ENCODE measurements at regions not wholly inside any gene's neighbourhood (a gene's known extent, or its start where the extent isn't known, plus 50 kb on each side); places are given as distances from the start of the nearest gene placed in this dataset.

DNA sequence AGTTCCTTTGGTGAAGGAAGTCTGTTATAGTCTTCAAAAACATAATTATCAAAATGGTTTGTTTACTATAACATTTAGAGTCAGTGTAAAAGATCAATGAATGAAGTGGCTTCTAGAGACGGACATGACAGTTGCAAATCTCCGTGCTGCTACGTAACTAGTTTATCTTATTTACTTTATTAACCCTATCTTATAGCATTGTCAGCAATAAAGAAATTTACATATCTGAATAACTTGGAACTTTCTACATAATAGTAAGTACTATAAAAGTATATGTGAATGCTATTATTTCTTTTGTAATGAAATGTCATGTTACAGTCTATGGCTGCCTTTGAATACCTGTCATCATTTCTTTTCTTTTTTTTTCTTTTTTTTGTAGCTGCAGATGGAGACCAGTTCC lies 246.8 kb downstream of the PTH2R start:
- Histone ChIP-seq H4K5ac (ENCODE audit: insufficient read length, low read depth, low read length) (no peak overlapping the region), H2AFZ (ENCODE audit: low read length) (no peak overlapping the region), H3K4me2 (ENCODE audit: insufficient read depth, insufficient read length, low read length) (no peak overlapping the region), H2BK5ac (ENCODE audit: insufficient read length, low read length) (no peak overlapping the region), H3K4me1 (ENCODE audit: insufficient read depth, low read length) (no peaks in the 10 kb centered on the region), H4K8ac (replicated peaks; ENCODE audit: insufficient read length, low read depth, low read length) (no peak overlapping the region), H3K23me2 (ENCODE audit: insufficient read length, low read depth, low read length, poor library complexity, severe bottlenecking) (no peaks in the 10 kb centered on the region), H3K79me1 (ENCODE audit: insufficient read depth, low read depth, low read length, poor library complexity, severe bottlenecking) (no peaks in the 10 kb centered on the region), H2BK15ac (ENCODE audit: low read depth, low read length) (no peak overlapping the region), H2BK120ac (ENCODE audit: low read depth, low read length, poor library complexity, severe bottlenecking) (no peak overlapping the region), H3K9me3 (ENCODE audit: control insufficient read depth, low read depth, low read length) (no peaks in the 10 kb centered on the region), H3K56ac (ENCODE audit: insufficient read length, low read depth, low read length) (no peak overlapping the region), H2BK12ac (ENCODE audit: insufficient read length, low read depth, low read length) (no peak overlapping the region), H3K4ac (ENCODE audit: low read depth, low read length) (no peak overlapping the region), H4K91ac (ENCODE audit: insufficient read length, low read depth, low read length) (no peak overlapping the region), H3K14ac (ENCODE audit: insufficient read depth, low read length) (no peak overlapping the region), H3K27me3 (ENCODE audit: insufficient read depth, low read length) (no peaks in the 10 kb centered on the region), H2AK5ac (ENCODE audit: insufficient read length, low read length) (no peak overlapping the region), H3T11ph (ENCODE audit: low read length) (no peak overlapping the region), H3K23ac (ENCODE audit: insufficient read length, low read depth, low read length) (no peak overlapping the region), H4K20me1 (ENCODE audit: control insufficient read depth, insufficient read depth, insufficient read length) (no peaks in the 10 kb centered on the region), H2BK20ac (ENCODE audit: low read depth, low read length, poor library complexity, severe bottlenecking) (no peak overlapping the region), H3K18ac (ENCODE audit: insufficient read length, low read depth, low read length) (no peak overlapping the region), H3K9ac (ENCODE audit: extremely low read depth, insufficient read length, low read length) (no peak overlapping the region), H3K79me2 (ENCODE audit: insufficient read depth, low read length) (no peaks in the 10 kb centered on the region), H3K27ac (ENCODE audit: insufficient read length, low read depth, low read length) (no peak overlapping the region)
- H3K9me3 Mint-ChIP-seq = no peaks in the 10 kb centered on the region
- H3K36me3 Mint-ChIP-seq (ENCODE audit: insufficient read depth in 1 of 3, low read depth in 3 of 3) = no peaks in the 10 kb centered on the region
- TF ChIP-seq, protein P1, sequence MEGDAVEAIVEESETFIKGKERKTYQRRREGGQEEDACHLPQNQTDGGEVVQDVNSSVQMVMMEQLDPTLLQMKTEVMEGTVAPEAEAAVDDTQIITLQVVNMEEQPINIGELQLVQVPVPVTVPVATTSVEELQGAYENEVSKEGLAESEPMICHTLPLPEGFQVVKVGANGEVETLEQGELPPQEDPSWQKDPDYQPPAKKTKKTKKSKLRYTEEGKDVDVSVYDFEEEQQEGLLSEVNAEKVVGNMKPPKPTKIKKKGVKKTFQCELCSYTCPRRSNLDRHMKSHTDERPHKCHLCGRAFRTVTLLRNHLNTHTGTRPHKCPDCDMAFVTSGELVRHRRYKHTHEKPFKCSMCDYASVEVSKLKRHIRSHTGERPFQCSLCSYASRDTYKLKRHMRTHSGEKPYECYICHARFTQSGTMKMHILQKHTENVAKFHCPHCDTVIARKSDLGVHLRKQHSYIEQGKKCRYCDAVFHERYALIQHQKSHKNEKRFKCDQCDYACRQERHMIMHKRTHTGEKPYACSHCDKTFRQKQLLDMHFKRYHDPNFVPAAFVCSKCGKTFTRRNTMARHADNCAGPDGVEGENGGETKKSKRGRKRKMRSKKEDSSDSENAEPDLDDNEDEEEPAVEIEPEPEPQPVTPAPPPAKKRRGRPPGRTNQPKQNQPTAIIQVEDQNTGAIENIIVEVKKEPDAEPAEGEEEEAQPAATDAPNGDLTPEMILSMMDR (conservative IDR thresholded peaks at IDR 0.05) = no peak
- no peak for DNase-seq
- H3K27me3 Mint-ChIP-seq (ENCODE audit: low read depth) = no peaks in the 10 kb centered on the region
- H3K4me1 Mint-ChIP-seq = 0 out of 4 replicates have a peak, but pooled peaks cover 0 to 2% of the 10 kb centered on the region in 2 experiments
- no peak overlapping the region for H3K4me3 Mint-ChIP-seq
- WGBS (ENCODE audit: extremely low coverage, insufficient read length, low lambda C conversion rate) = no CpG with 5 or more reads among the region's 3 CpGs
- no peak overlapping the region for H3K27ac Mint-ChIP-seq

All from H9 (cell line).